GM18517 (cell line): ENCODE measurements at regions not wholly inside any gene's neighbourhood (a gene's known extent, or its start where the extent isn't known, plus 50 kb on each side); places are given as distances from the start of the nearest gene placed in this dataset.

Experiments
- ATAC-seq: cut with Tn5 transposase; IDR thresholded peaks from one replicate; pipeline ENCODE4 v1.9.1; 2021; ENCODE audit warnings: mild to moderate bottlenecking, moderate library complexity; ENCODE audit not compliant: unreplicated experiment

GRCh38 chr11:82676483-82677094 lies 57.1 kb downstream of the FAM181B start:
- peak; percentile 52 for ATAC-seq

GRCh38 chr11:82675838-82676237 lies 57.8 kb downstream of the FAM181B start:
- no peak for ATAC-seq

- ATAC-seq = no peak
These were observed 60.0 kb downstream of the FAM181B start for GRCh38 chr11:82673631-82674030.

- no peak for ATAC-seq
These were observed 62.2 kb downstream of the FAM181B start for GRCh38 chr11:82671451-82671850.

- ATAC-seq = no peak
These were observed 70.1 kb downstream of the FAM181B start for GRCh38 chr11:82663535-82663934.

GRCh38 chr11:82653752-82654151 lies 79.9 kb downstream of the FAM181B start:
- no peak for ATAC-seq

GRCh38 chr11:82639251-82639650 lies 94.4 kb downstream of the FAM181B start:
- ATAC-seq = no peak

- ATAC-seq = no peak
These were observed 97.0 kb downstream of the FAM181B start for GRCh38 chr11:82636615-82637014.

GRCh38 chr11:82634091-82634490 lies 99.6 kb downstream of the FAM181B start:
- no peak for ATAC-seq

- peak; percentile 73 for ATAC-seq
These were observed 101.7 kb downstream of the FAM181B start for GRCh38 chr11:82631722-82632630.

GRCh38 chr11:82610671-82611070 lies 123.0 kb downstream of the FAM181B start:
- ATAC-seq = no peak

- ATAC-seq = no peak
These were observed 126.9 kb downstream of the FAM181B start for GRCh38 chr11:82606738-82607137.

GRCh38 chr11:82601711-82602110 lies 132.0 kb downstream of the FAM181B start:
- no peak for ATAC-seq

GRCh38 chr11:82599836-82600235 lies 133.8 kb downstream of the FAM181B start:
- ATAC-seq = no peak

- no peak for ATAC-seq
These were observed 147.1 kb downstream of the FAM181B start for GRCh38 chr11:82586581-82586980.

- no peak for ATAC-seq
These were observed 156.4 kb downstream of the FAM181B start for GRCh38 chr11:82577246-82577645.

- ATAC-seq = no peak
These were observed 172.8 kb downstream of the FAM181B start for GRCh38 chr11:82560836-82561235.

- ATAC-seq = no peak
These were observed 174.1 kb downstream of the FAM181B start for GRCh38 chr11:82559609-82560008.

- peak; percentile 99 for ATAC-seq
These were observed 176.4 kb downstream of the FAM181B start for GRCh38 chr11:82557274-82557673.

GRCh38 chr11:82556210-82556609 lies 177.5 kb downstream of the FAM181B start:
- no peak for ATAC-seq

- ATAC-seq = no peak
These were observed 186.8 kb downstream of the FAM181B start for GRCh38 chr11:82546661-82547557.
